ENCODE measurements at regions not wholly inside any gene's neighbourhood (a gene's known extent, or its start where the extent isn't known, plus 50 kb on each side); places are given as distances from the start of the nearest gene placed in this dataset.
"Not testable (repeated sequence)": the region's sequence is repeated elsewhere in the genome, so short reads cannot be mapped to it uniquely, and the experiment has no call there.

- TF ChIP-seq POLR2AphosphoS5 (IDR thresholded peaks at IDR 0.05) (no peak), EP300 (IDR thresholded peaks at IDR 0.05) (no peak), POLR2A (IDR thresholded peaks at IDR 0.05) (no peak), CTCF (IDR thresholded peaks at IDR 0.05) (no peak)
- H3K36me3 ChIP-seq, result no peaks in the 10 kb centered on the region
- no peak overlapping the region for H3K27ac ChIP-seq
- peaks cover 0 to under 1% (median 0%) of the 10 kb centered on the region in 4 donors for H3K9me3 ChIP-seq
- no peaks in the 10 kb centered on the region for H3K4me1 ChIP-seq
- DNase-seq, result no peak
- no peaks in the 10 kb centered on the region for H3K27me3 ChIP-seq
- 86 to 87% methylated on average over 4 of the region's 4 CpGs for WGBS, 2 donors
- no peak overlapping the region for H3K4me3 ChIP-seq
- intact Hi-C loops (cut with DNase I), result no loop called here
Measured at GRCh38 chr5:103981592-103981991, 419.0 kb upstream of the NUDT12 start.

GRCh38 chr5:103973669-103974068, 411.1 kb upstream of the NUDT12 start:
- peaks cover 0 to 6% (median 0%) of the 10 kb centered on the region in 4 donors for H3K9me3 ChIP-seq
- DNase-seq, result no peak
- no peak for TF ChIP-seq CTCF (IDR thresholded peaks at IDR 0.05)
- TF ChIP-seq POLR2A (IDR thresholded peaks at IDR 0.05), result no peak
- no peak for TF ChIP-seq POLR2AphosphoS5 (IDR thresholded peaks at IDR 0.05)
- no peak for TF ChIP-seq EP300 (IDR thresholded peaks at IDR 0.05)
- no peaks in the 10 kb centered on the region for H3K36me3 ChIP-seq
- no peak overlapping the region for H3K4me3 ChIP-seq
- intact Hi-C loops (cut with DNase I), result no loop called here
- no peaks in the 10 kb centered on the region for H3K27me3 ChIP-seq
- no peaks in the 10 kb centered on the region for H3K4me1 ChIP-seq
- H3K27ac ChIP-seq, result no peak overlapping the region

- H3K27ac ChIP-seq; DNase-seq; H3K4me1 ChIP-seq; H3K27me3 ChIP-seq; H3K9me3 ChIP-seq; intact Hi-C loops (cut with DNase I); H3K36me3 ChIP-seq; H3K4me3 ChIP-seq: not testable (repeated sequence)
- WGBS, 2 donors, result 95 to 96% methylated on average over 25 of the region's 25 CpGs
Measured at GRCh38 chr5:103966295-103966694, 403.7 kb upstream of the NUDT12 start.

- Histone ChIP-seq H3K4me1 (no peaks in the 10 kb centered on the region), H3K9me3 (peaks cover 0 to 2% (median 0%) of the 10 kb centered on the region in 4 donors), H3K27ac (no peak overlapping the region), H3K27me3 (no peaks in the 10 kb centered on the region), H3K36me3 (no peaks in the 10 kb centered on the region), H3K4me3 (no peak overlapping the region)
- DNase-seq, result no peak
- no peak for TF ChIP-seq POLR2A (IDR thresholded peaks at IDR 0.05)
- TF ChIP-seq EP300 (IDR thresholded peaks at IDR 0.05), result no peak
- TF ChIP-seq POLR2AphosphoS5 (IDR thresholded peaks at IDR 0.05), result no peak
- TF ChIP-seq CTCF (IDR thresholded peaks at IDR 0.05), result no peak
- WGBS, 2 donors, result 77 to 82% methylated on average over 1 of the region's 1 CpG
- intact Hi-C loops (cut with DNase I), result no loop called here
Measured at GRCh38 chr5:103962023-103962422, 399.4 kb upstream of the NUDT12 start.

GRCh38 chr5:103953601-103954382, 391.2 kb upstream of the NUDT12 start:
- Histone ChIP-seq H3K9me3 (no peaks in the 10 kb centered on the region), H3K4me1 (no peaks in the 10 kb centered on the region), H3K4me3 (no peak overlapping the region), H3K36me3 (no peaks in the 10 kb centered on the region), H3K27me3 (no peaks in the 10 kb centered on the region), H3K27ac (no peak overlapping the region)
- WGBS, 2 donors, result 95 to 96% methylated on average over 47 of the region's 47 CpGs
- intact Hi-C loops (cut with DNase I), result no loop called here
- no peak for TF ChIP-seq EP300 (IDR thresholded peaks at IDR 0.05)
- no peak for TF ChIP-seq POLR2A (IDR thresholded peaks at IDR 0.05)
- no peak for TF ChIP-seq CTCF (IDR thresholded peaks at IDR 0.05)
- DNase-seq, result no peak

Measured in sigmoid colon (tissue), 6 donors.